ENCODE measurements at regions not wholly inside any gene's neighbourhood (a gene's known extent, or its start where the extent isn't known, plus 50 kb on each side); places are given as distances from the start of the nearest gene placed in this dataset.
"Not testable (repeated sequence)": the region's sequence is repeated elsewhere in the genome, so short reads cannot be mapped to it uniquely, and the experiment has no call there.

DNA sequence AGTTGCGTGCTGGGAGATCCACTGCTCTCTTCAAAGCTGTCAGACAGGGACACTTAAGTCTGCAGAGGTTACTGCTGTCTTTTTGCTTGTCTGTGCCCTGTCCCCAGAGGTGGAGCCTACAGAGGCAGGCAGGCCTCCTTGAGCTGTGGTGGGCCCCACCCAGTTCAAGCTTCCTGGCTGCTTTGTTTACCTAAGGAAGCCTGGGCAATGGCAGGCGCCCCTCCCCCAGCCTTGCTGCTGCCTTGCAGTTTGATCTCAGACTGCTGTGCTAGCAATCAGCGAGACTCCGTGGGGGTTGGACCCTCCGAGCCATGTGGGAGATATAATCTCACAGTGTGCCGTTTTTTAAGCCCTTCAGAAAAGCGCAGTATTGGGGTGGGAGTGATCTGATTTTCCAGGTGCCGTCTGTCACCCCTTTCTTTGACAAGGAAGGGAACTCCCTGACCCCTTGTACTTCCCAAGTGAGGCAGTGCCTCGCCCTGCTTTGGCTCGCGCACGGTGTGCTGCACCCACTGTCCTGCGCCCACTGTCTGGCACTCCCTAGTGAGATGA, 340.6 kb downstream of the PAX1 start:
- DNase-seq = not testable (repeated sequence)

DNA sequence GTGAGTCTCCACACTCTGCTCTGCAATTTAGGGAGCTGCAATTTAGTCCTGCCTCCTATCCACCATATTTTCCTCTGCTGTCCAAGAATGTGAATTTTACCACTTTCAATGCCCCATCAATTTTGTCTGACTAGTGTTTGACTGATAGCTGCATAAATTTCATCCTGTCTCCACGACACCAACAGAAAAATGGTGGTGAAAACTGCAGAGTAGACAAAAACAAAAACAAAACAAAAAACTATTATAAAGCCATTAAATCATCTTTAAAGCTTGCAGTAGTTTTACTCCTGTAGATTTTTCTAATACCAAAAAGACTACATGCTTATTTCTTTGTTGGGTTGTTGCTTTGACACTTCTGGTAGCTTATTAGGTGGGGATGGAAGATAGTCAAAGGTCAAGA, 322.0 kb downstream of the PAX1 start:
- DNase-seq = no peak

DNA sequence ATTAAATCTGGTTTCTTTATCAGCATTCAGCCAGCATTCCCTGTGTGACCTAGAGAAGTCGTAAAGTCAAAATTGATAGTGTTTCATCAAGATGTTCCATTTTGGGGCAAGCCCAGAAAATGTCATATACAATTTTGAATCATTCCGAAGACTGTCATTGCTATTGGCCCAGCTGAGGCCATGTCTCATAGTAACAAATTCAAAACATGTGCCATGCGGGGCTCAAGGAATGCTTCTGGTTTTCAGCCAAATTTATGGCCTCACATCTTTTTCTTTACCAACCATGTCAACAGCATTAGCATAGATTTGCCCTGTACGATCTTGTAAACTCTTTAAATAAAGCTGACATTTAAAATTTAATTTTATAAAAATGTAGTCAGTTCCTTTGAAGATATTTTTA, 314.7 kb downstream of the PAX1 start:
- no peak for DNase-seq

DNA sequence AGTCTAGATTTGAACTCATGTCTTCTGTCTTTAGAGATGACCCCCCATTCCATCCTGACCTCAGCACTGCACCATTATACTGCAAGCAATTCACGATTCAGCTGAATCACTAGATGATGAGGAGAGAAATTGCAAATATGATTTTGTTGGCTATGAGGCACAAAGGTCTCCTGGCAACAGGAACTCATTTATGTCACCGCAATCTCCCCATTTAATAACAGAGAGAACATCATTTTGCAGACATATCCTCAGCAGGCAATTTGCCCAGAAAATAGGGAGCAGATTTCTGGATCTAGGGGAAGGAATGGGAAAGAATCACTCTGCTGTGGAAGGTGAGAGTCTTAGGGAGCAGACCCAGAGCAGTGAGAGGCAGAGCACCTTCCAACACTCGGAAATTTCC, 303.0 kb downstream of the PAX1 start:
- DNase-seq = no peak

DNA sequence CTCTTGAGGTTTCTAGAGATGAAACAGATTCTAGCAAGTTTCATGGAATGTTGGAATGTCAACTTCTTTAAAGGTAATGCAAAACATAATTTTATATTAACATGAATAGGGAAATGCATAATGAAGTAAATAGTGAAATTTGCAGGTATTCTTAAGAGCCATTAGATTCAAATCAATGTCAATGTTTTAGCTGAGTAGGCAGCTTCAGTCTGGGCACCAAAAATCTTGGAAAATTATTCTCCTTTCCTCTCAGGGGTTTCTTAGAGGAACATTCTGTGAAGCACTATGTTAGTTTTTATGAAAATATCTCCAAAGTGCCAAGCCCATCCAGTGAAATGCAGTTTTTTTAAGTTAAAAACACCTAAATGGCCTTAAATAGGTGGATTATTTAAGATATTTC, 300.8 kb downstream of the PAX1 start:
- DNase-seq = no peak

DNA sequence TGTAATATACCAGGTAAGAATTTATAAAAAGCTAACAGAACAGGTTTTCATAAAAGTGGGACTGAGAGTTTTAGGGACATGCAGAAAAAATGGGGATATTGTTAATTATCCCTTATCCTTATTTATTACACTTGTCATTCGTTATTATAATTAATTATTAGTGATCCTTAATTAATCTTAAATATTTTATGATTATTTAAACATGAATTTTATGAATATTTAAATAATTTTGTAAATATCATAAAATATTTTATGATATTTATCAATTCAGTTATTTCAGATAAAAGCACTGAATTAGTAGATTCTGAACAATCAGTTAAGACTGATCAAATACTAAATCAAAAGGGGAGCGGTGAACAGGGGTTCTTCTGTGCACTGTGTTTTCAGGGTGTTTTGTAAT, 300.1 kb downstream of the PAX1 start:
- DNase-seq = no peak

DNA sequence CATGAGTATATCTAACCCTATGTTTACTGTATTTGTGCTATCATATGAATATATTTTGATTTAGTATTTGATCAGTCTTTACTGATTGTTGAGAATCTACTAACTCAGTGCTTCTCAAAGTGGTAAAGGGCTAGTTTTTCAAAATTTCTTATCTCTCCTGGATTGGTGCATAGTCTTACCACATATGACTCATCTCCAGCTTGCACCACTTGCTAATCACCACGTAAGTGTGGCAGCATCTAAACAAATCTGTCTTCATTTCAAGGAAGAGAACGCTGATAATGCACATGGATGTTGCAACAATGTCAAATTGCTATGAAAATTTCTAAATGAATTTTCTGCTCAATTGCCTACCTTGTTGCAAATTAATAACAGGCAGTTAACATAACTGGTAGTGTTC, 299.5 kb downstream of the PAX1 start:
- DNase-seq = no peak

DNA sequence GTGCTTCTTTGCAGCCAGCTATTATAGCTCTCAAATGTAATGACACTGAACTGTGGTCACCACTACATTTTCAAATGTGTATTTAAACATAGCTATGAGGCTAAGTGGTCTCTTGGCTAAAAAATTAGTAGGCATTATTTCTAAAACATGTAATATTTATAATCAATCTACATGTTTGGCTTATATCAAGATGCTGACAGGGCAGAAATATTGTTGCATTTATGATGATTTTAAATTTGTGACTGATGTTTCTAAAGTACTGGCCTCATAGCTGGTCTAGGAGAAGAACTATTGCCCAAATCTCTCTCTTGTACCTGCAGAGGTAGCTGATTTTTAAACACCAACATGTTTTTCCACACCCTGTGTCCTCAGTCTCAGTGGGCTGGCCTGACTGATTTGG, 298.2 kb downstream of the PAX1 start:
- no peak for DNase-seq

DNA sequence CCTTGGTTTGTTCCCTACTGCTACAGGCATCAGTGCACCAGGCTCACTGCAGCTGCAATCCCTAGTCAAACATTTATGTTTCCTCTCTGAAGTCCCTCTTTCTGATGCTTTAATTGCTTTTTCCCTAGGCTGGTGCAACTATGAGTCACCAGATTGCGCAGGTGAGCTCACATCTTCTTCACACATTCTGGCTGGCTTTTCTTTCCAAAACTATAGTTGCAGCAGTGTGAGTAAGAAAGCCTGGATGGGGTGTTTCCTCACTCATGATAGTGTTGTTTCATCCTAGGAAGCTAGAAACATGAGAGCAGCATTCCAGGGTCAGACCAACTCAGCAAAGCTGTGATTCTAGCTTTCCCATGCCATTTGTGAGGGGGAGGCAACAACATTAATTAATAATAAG, 296.4 kb downstream of the PAX1 start:
- DNase-seq = no peak

DNA sequence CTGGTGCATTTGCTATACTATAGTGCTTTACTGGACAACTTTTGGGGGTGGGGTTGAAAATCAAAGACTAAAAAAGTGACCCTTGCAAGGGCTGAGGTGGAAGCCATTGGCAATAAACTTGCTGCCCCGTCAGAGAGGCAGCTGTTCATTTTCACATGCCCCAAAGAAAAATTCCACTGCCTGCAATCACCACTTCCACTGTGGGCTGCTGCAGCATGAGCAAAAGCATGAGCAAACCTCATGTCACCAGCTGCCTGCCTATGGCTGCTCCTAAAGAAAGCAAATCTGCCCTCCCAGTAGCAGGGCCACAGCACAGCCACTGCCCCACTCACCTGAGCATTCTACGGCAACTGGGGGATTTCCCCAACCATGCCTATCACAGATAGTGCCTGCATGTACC, 290.0 kb downstream of the PAX1 start:
- DNase-seq = no peak

DNA sequence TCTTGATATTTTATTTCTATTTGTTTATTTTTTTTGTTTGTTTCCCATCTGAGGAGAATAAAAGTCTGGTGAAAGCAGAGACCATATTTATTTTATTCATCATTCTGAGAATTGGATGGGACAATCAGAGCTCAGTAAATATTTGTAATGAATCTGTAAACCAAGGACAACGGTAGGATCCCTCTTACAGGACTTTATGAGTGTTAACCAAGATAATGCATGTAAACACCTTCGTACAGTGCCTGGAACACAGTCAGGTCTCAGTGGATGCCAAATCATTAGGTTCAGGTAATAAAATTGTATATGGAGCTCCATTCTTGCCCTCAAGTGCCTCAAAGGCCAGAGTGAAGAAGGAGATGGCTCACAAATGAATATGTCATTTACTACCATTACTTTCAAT, 288.7 kb downstream of the PAX1 start:
- no peak for DNase-seq

DNA sequence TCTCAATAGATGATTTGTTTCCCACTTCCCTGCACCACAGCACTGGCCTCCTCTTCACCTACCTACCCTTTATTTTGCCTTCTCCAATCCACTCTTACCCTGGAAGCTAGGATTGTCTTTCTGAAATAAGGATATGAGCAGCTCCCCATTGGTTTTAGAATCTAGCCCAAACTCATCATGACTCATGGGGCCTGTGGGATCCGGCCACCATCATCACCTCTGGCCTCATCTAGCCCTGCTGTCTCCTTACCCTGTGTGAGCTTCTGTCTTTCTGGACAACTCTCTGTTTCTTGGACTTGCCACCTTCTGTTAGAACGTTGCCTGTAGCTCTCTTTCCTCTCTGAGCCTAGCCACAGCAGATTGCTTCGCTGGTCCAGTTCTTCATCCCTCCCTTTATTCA, 277.1 kb downstream of the PAX1 start:
- no peak for DNase-seq

DNA sequence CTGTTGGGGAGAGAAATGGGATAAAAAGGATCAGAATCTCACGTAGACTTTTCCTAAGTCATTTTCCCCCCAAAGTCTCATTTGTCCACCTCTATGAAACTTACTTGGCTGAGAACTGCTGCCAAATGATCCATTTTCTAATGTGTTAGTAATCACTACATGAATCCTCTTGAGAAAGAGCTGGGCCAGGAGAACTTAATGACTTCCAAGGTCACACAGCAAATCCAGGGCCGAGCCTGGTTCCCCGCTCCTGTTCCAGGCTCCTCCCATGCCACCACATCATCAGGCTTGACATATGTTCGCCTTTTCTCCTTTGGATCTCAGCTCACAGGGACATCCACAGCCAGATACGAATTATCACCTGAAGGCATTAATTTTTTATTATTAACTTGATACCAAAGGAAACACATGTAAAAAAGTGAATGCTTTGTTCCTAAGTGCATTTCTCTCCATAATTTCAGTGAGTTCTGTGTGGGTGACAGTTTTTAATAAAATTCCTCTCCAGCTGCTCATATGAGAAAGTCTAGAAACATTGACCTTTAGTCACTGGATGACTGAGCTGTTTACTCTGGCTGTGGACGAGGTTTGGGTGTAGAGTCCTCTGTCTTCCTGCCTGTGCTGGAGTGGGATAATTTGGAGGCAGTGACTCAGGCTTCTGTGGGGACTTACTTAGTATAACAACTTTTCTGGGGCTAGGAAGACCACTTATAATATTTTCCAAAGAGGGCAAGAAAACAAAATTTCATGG, 276.3 kb downstream of the PAX1 start:
- no peak for DNase-seq

DNA sequence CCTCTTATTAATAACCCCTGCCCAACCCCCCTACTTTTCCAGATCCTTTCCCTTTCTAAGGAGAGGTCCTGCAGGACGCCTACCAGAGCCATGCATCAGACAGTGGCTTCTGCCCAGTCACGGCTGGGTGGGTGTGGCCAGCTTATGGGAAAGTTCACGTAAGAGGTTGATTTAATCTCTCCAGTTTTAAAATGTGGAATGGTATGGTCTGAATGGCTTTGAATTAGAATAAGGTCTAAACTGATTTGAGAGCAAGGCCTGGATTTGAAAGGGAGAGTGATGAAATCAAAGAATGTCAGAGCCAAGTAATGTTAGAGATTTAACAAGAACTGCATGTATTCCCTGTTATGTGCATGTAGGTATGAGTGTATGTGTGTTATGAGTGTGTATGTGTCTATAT, 275.7 kb downstream of the PAX1 start:
- no peak for DNase-seq

DNA sequence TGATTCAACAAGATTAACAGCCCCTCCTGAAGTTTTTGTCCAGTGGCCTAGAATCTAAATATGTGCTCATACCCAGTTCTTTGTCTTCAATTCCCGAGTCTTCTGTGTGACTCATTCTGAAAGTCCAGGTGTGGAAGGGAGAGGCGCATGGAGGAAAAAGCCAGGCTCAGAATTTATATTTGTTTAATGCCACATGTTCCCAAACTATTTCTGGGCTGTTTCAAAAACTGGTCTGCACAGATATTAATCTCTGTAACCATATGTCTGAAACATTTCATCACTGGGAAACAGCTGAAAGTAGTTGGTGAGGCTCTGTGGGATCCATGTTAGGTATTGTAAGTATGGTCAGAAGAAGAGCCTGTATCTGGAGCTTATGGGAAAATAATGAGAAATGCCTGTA, 266.0 kb downstream of the PAX1 start:
- no peak for DNase-seq

DNA sequence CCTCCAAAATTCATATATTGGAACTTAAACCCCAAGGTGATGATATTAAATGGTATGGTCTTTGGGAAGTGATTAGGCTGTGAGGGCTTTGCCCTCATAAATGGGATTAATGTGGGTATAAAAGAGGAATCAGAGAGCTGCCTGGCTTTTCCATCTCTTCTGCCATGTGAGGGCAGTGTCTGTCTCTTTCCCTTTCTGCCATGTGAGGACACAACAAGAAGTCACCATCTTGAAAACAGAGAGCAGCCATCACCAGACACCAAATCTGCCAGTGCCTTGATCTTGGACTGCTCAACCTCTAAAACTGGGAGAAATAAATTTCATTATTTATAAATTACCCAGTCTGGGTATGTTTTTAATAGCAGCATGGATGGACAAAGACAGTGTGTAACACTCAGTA, 263.0 kb downstream of the PAX1 start:
- DNase-seq = no peak

DNA sequence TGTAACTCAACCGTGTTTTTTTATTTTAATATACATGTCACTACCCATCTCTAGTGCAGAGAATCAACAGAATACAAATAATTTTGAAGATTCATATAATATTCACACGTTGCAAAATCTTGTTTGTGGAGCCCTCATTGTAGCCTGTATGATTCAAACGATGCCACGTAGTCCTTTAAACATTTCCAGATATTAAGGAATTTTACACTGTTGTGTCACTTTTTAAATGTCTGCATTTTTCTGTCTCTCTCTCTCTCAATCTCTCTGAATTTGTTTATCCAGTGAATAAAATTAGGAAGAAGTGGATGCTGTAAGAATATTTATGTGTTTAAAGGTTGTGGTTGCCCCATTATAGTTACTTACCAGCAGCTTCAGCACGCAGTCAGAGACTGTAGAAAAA, 262.0 kb downstream of the PAX1 start:
- DNase-seq = no peak

DNA sequence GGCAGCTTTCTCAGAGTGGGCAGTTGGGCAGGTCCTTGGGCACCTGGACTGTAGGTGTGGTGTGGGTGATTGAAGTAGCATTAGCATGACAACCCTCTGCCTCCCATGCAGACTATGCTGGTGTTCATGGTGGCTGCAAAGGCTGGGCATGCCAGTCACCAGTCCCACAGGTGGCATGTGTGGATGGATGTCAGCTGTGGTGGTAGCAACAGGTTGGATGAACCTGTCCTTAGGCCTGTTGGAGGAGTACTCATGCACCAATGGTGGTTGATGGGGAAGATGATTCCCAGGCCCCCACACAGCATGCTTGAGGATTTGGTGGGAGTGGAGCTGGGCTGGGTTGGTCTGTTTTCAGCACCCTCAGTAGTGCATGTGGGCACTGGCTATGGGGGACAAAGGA, 251.1 kb downstream of the PAX1 start:
- DNase-seq = no peak

DNA sequence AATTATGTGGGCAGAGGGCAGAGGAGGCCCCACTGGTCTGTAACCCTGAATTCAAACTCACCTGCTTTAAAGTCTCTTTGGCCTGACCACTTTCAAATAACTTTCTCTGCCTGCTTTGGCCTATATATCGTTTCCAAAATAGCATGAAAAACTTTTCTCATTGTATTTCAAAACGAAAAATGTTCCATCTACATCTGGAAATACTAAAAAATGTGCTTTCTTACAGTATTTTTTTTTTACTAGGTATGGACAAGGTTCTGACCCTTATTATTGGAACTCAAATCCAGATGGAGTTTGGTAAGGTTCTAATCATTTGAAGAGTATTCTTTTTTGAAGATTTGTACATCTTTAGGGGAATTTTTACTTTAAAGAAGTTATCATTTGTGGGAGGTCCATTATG, 241.9 kb downstream of the PAX1 start:
- no peak for DNase-seq

DNA sequence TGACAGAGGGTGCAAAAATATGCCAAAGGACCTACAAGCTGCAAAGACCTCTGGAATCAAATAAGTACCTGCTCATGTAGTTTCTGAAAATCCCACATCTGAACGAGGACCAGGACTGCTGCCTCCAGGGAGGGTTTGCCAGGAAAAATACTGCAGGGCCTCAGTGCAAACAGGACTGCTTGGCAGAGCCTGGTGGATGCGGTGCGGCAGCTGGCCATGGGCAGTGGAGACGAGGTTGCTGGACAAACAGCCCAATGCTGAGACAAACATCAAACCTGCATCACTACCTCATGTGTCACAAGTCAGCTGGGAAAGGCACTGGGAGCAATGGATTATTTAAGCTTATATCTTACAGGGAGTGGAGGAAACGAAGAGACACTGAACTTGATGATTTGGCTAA, 238.8 kb downstream of the PAX1 start:
- no peak for DNase-seq

DNA sequence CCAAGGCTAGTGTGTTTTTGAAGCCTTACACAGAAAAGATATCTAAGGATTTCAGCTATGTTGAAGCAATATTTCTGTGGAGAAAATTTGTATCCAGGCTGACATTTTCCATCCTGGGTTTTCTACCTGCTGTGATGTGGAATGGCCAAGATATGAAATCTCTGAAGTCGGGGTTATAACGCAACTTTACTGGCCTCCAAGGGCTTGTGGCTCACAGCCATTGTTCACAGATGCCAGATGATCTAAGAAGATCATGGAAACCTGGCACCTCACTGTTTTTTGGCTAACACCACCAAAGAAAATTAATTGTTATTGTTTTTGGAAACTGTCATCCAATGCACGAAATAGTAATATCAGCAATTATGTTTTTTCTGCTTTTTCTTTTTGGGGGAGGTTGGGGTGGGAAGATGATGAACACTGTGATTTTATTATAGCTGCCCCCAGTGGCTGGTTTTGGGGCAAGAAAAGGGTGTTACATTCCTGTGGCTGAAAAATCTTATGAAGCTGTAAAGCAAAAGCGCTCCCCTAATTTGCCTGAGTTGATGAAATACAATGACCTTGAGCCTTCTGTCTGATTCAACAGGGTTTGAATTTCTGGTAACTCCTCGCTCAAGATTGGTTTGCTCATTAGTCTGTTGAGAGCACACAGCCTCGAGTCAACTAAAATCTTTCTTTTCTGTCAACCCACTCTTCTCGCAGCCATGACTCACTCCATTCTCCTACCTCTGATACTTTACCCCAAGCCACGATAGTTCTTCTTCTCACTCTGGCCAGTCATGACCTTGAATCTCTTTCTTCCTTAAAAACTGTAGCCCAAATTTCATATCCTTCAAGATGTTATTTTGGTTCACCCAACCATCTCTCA, 236.7 kb downstream of the PAX1 start:
- DNase-seq = no peak

DNA sequence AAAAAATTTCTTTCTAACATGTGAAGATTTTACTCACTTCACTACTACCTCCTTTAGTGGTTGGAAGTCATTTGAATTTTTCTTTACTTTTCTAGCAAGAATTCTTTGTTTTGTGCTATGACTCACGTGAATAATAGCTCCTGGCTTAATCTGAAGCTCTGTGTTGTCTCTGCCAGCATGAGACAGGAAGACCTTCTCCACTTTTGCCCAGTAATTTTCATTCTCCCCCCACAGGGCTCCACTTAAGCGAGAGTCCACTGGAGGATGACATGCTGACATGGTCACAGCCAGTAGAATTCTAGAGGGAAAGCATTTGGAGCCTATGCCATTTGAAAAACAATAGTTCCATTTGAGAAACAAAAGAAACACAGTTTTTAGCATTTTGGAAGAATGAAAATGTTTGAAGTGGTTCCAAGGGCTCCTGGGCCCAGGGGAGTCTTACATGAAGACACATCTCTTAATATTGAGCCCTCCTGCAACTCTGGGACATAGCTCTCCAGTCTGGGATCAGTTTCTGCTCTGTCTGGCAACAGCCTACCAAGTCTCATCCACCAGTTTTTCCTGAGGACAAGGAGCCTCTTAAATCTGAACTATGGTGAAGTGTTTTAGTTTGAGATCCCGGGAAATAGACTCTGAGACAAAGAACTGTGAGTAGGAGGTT, 231.4 kb downstream of the PAX1 start:
- DNase-seq = no peak

DNA sequence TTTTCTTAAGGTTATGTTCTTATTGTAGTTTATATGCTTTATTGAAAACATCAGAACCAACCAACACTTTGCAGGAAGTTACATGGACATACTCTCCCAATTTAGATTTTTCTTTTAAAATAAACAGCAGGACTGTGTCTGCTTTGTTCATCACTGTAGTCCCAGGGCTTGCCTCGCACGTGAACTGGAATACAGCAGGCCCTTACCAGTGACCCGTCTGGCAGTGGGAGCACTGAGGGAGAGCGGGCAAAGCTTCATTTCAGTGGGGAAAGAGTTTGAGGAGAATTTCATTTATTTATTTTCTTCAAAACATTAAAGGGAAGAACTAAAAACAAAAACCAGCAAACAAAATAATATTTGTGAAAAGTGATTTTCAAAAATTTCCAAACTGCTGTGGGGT, 230.8 kb downstream of the PAX1 start:
- no peak for DNase-seq

DNA sequence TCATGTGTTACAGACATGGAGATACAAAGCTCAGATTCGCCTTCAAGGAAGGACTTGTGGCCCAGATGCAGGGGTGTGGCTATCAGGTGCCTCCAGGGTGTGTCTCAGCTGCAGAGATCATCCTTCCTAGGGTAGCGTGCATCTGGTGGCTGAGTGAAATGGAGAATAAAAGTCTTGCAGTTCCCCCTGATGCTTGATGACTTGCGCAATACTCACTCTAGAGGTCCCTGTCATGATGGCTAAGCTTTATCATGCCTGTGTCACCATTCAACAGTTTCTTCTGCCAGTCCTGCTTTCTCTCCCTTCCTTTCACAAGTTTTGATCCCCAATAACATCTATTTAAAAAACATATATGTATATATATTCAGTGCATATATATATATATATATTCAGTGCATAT, 228.1 kb downstream of the PAX1 start:
- DNase-seq = no peak

All from NCI-H2029 treated with DMSO at 0.1 percent for 48 hours (cell line).